Pancreas (tissue), 10 donors: ENCODE measurements at regions not wholly inside any gene's neighbourhood (a gene's known extent, or its start where the extent isn't known, plus 50 kb on each side); places are given as distances from the start of the nearest gene placed in this dataset.

Source experiments
- ATAC-seq, 4 donors: fragments of 200-7000 bp; cut with Tn5 transposase; one replicate each; pipeline versions ENCODE4 v1.8.0 to v1.9.1; 2020; ENCODE audit warnings: mild to moderate bottlenecking in 4 of 4, moderate library complexity in 4 of 4
- DNase-seq, 6 donors: peaks; one replicate each; pipeline ENCODE4 v3.0.0-alpha.2; 2020
- FAIRE-seq: peaks from 2 replicates; lab custom pipeline; 2012; peaks lifted over from hg19 to GRCh38; lab: Jason Lieb, UNC
- H3K27ac ChIP-seq, 4 donors: fragments of 200-600 bp; sonication (generic); 1 replicate in 3 of 4; 2 replicates in 1 of 4; pipeline versions ENCODE4 v1.5.0 to v1.8.0; 2020
- H3K27me3 ChIP-seq, 4 donors: fragments of 200-600 bp; one replicate each; pipeline ENCODE4 v1.8.0; 2021
- H3K36me3 ChIP-seq, 3 donors: fragments of 200-600 bp; sonication (generic) in 1 of 3; one replicate each; pipeline versions ENCODE4 v1.5.0 to v1.8.0; 2020 to 2021
- H3K4me1 ChIP-seq, 3 donors: fragments of 200-600 bp; one replicate each; pipeline ENCODE4 v1.8.0; 2021
- H3K4me3 ChIP-seq, 4 donors: fragments of 200-600 bp; sonication (generic) in 2 of 4; one replicate each; pipeline versions ENCODE4 v1.5.0 to v1.8.0; 2020 to 2021
- H3K9me3 ChIP-seq, 4 donors: fragments of 200-600 bp; one replicate each; pipeline ENCODE4 v1.8.0; 2021
- WGBS, 2 donors: extraction: QIAGEN DNeasy Blood & Tissue Kit; methylation state at CpG; one replicate each; pipeline ENCODE4 v1.1.7; 2013; 5-methylcytosine and 5-hydroxymethylcytosine counted together
- intact Hi-C, 3 donors: fragments of 100-400 bp; cut with DNase I; formaldehyde crosslinking; loops; one replicate each; pipeline versions ENCODE4 v1.11.1 to v1.14.2; 2022
- TF ChIP-seq, protein P1 (sequence below), 4 donors: fragments of 200-600 bp; sonication (generic) in 3 of 4; IDR thresholded peaks; one replicate each; pipeline versions ENCODE4 v1.5.0 to v1.8.0; 2021; ENCODE audit warnings: antibody characterized with exemption in 4 of 4
- donor health status: healthy with polysubstance abuse.
- donor health status: DM: no; HTN: no; CAD: no; lungs with moderate emphysema.
- donor health status: DM: no; HTN: no; CAD: no.
- donor health status: control.
- donor health status: control.
- donor health status: Bipolar disorder and iron deficiency.
- donor health status: DM: yes; HTN: yes; CAD: no.
- donor health status: DM: no; HTN: no; CAD: no.
- donor health status: DM: no; HTN: no; CAD: no.
- donor health status: DM: yes; HTN: yes; CAD: no.

DNA sequence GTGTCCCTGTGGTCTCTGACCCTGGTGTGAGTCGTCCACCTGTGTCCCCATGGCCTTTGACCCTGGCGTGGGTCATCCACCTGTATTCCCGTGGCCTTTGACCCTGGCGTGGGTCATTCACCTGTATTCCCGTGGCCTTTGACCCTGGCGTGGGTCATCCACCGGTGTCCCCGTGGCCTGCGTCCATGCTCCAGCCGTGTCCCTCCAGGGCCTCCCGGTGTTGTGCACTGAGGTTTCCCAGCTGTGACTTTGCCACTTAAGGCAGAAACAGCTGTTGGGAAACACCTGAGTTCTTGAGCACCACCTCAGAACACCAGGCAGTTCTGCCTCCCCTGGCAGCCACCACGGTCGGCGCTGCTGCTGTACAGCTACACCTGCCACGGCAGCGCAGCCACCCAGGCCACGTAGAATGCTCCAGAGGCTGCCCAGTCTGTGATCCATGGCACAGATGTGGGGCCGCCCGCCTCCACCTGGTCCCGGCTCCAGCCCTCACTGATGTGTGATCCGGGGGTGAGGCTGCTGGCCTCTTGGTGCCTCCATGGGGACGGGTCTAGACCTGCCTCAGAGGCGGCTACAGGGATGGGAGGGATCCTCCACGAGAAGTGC, 69.1 kb upstream of the GALNT9 start:
- TF ChIP-seq, protein P1, sequence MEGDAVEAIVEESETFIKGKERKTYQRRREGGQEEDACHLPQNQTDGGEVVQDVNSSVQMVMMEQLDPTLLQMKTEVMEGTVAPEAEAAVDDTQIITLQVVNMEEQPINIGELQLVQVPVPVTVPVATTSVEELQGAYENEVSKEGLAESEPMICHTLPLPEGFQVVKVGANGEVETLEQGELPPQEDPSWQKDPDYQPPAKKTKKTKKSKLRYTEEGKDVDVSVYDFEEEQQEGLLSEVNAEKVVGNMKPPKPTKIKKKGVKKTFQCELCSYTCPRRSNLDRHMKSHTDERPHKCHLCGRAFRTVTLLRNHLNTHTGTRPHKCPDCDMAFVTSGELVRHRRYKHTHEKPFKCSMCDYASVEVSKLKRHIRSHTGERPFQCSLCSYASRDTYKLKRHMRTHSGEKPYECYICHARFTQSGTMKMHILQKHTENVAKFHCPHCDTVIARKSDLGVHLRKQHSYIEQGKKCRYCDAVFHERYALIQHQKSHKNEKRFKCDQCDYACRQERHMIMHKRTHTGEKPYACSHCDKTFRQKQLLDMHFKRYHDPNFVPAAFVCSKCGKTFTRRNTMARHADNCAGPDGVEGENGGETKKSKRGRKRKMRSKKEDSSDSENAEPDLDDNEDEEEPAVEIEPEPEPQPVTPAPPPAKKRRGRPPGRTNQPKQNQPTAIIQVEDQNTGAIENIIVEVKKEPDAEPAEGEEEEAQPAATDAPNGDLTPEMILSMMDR (IDR thresholded peaks at IDR 0.05) = no peak
- FAIRE-seq = no peak
- Histone ChIP-seq H3K4me1 (no peaks in the 10 kb centered on the region), H3K9me3 (no peaks in the 10 kb centered on the region), H3K36me3 (no peaks in the 10 kb centered on the region), H3K4me3 (no peak overlapping the region), H3K27ac (no peak overlapping the region), H3K27me3 (peaks cover 0 to 9% (median 0%) of the 10 kb centered on the region in 4 donors)
- intact Hi-C loops = no loop called here
- no peak for ATAC-seq
- WGBS, 2 donors = 51 to 64% methylated on average over 24 of the region's 24 CpGs
- peak in 3 of 6 donors; percentile 10 to 56 (median 53) for DNase-seq

DNA sequence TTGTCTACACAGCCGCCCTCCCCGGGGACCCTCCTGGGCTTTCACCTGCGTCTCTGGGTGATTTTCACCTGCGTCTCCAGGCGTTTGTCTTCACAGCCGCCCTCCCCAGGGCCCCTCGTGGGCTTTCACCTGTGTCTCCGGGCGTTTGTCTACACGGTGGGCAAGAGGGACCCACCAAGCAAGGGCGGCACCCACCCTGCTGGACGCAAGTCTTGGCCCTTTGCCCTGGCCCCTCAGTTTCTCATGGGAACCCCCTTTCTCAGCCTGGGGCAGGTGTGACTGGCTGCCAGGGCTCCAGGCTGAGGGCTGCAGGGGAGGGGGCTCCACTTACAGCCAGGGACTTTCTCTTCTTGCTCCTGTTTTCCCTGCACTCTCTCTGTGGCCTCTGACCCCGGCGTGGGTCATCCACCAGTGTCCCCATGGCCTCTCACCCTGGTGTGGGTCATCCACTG, 68.6 kb upstream of the GALNT9 start:
- FAIRE-seq = no peak

DNA sequence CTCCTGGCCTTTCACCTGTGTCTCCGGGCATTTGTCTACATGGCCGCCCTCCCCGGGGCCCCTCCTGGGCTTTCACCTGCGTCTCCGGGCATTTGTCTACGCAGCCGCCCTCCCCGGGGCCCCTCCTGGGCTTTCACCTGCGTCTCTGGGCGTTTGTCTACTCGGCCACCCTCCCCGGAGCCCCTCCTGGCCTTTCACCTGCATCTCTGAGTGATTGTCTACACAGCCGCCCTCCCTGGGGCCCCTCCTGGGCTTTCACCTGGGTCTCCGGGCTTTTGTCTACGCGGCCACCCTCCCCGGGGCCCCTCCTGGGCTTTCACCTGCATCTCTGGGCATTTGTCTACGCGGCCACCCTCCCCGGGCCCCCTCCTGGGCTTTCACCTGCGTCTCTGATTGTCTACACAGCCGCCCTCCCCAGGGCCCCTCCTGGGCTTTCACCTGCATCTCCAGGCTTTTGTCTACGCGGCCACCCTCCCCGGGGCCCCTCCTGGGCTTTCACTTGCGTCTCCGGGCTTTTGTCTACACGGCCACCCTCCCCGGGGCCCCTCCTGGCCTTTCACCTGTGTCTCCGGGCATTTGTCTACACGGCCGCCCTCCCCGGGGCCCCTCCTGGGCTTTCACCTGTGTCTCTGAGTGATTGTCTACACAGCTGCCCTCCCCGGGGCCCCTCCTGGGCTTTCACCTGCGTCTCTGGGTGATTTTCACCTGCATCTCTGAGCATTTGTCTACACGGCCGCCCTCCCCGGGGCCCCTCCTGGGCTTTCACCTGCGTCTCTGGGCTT, 68.0 kb upstream of the GALNT9 start:
- peaks cover 0 to 9% (median 0%) of the 10 kb centered on the region in 4 donors for H3K27me3 ChIP-seq
- FAIRE-seq = no peak
- no peaks in the 10 kb centered on the region for H3K36me3 ChIP-seq
- no peaks in the 10 kb centered on the region for H3K4me1 ChIP-seq
- DNase-seq = peak in 2 of 6 donors; percentile 11 to 29
- intact Hi-C loops = no loop called here
- no peak overlapping the region for H3K27ac ChIP-seq
- WGBS, 2 donors = 11 to 12% methylated on average over 37 to 39 of the region's 39 CpGs
- TF ChIP-seq, protein P1 (IDR thresholded peaks at IDR 0.05) = no peak
- no peak for ATAC-seq
- no peaks in the 10 kb centered on the region for H3K9me3 ChIP-seq
- no peak overlapping the region for H3K4me3 ChIP-seq

More for the DNA sequence above, 68.6 kb upstream of the GALNT9 start:
- Histone ChIP-seq H3K36me3 (no peaks in the 10 kb centered on the region), H3K27ac (no peak overlapping the region), H3K27me3 (peaks cover 0 to 9% (median 0%) of the 10 kb centered on the region in 4 donors), H3K9me3 (no peaks in the 10 kb centered on the region), H3K4me3 (no peak overlapping the region), H3K4me1 (no peaks in the 10 kb centered on the region)
- ATAC-seq = no peak
- TF ChIP-seq, protein P1 (IDR thresholded peaks at IDR 0.05) = no peak
- 35 to 38% methylated on average over 14 of the region's 14 CpGs for WGBS, 2 donors
- intact Hi-C loops = no loop called here
- peak in 3 of 6 donors; percentile 18 to 54 (median 46) for DNase-seq

DNA sequence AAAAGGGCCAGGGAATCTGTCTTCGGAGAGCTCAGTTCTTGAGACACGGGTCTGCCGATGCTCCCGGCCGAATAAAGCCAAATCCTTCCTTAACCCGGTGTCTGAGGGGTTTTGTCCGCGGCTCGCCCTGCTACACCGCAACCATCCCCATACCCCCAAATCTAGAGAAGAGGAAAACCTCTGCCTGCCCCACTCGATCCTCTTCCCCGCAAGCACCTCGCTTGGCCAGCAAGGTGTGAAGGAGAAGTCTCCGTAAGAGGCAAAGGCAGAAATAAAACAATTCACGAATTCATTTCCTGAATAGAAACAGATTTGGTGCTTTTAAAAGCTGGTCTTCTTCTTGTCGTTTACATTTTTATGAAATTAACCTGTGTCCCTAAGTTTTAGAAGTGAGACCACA, 67.3 kb upstream of the GALNT9 start:
- ATAC-seq = no peak
- 73 to 74% methylated on average over 16 of the region's 16 CpGs for WGBS, 2 donors
- H3K27ac ChIP-seq = no peak overlapping the region
- H3K27me3 ChIP-seq = peaks cover 0 to 9% (median 0%) of the 10 kb centered on the region in 4 donors
- no peak for FAIRE-seq
- no peaks in the 10 kb centered on the region for H3K9me3 ChIP-seq
- no peaks in the 10 kb centered on the region for H3K4me1 ChIP-seq
- intact Hi-C loops = no loop called here
- no peaks in the 10 kb centered on the region for H3K36me3 ChIP-seq
- no peak overlapping the region for H3K4me3 ChIP-seq
- TF ChIP-seq, protein P1 (IDR thresholded peaks at IDR 0.05) = no peak
- DNase-seq = no peak
